Stimulated activated CD4-positive, alpha-beta T cell treated with anti-CD3 and anti-CD28 coated beads, Interleukin-12 subunit alpha, Interleukin-12 subunit beta, amount 100 ng/mL, for 4 hours (primary cell): ENCODE measurements at regions not wholly inside any gene's neighbourhood (a gene's known extent, or its start where the extent isn't known, plus 50 kb on each side); places are given as distances from the start of the nearest gene placed in this dataset.
"Not testable (repeated sequence)": the region's sequence is repeated elsewhere in the genome, so short reads cannot be mapped to it uniquely, and the experiment has no call there.

Source experiments
- DNase-seq: peaks from one replicate; pipeline ENCODE4 v3.0.0-alpha.2; 2020

DNA sequence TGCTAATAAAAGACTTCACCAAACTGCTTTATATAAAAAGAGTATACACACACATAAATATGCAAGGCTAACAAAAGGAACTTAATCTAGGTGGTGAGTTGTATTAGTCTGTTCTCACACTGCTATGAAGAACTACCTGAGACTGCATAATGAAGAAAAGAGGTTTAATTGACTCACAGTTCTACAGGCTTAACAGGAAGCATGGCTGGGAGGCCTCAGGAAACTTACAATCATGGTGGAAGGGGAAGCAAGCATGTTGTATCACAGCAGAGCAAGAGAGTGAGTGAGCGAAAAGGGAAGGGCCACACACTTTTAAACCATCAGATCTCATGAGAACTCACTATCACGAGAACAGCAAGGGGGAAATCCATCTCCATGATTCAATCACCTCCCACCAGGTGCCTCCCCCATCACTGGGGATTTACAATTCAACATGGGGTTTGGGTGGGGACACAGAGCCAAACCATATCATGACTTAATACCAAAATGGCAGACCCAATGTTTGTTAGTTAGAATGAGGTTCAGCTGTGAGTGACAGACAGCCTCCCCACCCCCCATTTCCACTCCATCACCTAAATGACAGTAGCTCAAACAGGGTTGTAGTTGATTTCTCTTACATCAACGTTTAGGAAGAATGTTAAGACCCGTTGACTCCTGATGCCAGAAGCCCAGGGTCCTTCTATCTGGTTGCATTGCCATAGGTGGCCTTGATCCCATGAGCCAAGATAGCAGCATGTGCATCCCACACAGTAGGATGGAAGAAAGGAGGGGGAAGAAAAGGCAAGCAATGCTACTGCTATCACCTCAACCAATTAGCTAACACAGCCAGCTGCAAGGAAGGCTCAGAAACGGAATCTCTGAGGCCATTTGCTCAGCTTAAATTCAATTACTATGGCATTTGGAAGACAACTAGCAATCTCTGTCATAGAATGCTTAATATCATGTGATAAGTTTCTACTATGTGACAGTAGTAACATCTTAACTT is 77.0 kb downstream of the CCDC71L start:
- DNase-seq = no peak

DNA sequence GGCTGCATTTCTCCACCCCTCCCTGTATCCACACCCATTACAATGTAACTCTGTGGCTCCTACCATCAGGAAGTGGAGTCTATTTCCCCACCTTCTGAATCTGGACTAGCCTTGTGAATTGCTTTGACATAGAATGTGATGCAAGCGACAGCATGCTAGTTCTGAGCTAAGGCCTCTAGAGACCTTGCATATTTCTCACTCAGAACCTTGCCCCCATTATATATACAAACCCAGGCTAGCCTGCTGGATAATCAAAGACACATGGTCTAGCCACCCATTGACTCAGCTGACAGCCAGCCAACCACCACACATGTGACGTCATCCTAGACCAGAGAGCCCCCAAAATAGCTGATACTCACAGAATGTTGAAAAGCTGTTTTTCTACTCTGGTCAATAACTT is 77.9 kb downstream of the CCDC71L start:
- no peak for DNase-seq

DNA sequence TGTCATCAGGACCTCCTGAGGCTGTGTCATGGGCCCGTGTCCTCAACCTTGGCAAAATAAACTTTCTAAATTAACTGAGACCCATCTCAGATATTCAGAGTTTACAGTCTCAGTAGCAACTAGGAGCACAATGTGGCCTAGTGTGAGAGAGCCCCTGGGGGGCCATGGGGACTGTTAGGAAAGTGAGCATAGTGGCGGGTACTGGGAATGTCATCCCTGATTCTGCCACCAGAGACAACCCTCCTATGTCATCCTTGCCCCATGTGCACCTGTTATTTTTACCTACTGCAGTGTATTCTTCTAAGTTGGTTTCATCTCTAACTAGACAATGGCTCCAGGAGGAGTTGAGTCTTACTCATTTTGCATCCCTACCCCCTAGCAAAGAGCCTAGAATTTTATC is 78.6 kb downstream of the CCDC71L start:
- no peak for DNase-seq

DNA sequence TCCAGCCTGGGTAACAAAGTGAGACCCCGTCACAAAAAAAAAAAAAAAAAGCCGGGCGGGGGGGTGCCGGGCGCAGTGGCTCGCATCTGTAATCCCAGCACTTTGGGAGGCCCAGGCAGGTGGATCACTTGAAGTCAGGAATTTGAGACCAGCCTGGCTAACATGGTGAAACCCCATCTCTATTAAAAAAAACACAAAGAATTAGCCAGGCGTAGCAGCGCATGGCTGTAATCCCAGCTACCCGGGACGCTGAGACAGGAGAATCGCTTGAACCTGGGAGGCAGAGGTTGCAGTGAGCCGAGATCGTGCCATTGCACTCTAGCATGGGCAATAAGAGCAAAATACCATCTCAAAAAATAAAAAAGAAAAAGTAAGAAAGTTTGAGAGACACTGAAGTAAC is 81.9 kb downstream of the CCDC71L start:
- DNase-seq = not testable (repeated sequence)

DNA sequence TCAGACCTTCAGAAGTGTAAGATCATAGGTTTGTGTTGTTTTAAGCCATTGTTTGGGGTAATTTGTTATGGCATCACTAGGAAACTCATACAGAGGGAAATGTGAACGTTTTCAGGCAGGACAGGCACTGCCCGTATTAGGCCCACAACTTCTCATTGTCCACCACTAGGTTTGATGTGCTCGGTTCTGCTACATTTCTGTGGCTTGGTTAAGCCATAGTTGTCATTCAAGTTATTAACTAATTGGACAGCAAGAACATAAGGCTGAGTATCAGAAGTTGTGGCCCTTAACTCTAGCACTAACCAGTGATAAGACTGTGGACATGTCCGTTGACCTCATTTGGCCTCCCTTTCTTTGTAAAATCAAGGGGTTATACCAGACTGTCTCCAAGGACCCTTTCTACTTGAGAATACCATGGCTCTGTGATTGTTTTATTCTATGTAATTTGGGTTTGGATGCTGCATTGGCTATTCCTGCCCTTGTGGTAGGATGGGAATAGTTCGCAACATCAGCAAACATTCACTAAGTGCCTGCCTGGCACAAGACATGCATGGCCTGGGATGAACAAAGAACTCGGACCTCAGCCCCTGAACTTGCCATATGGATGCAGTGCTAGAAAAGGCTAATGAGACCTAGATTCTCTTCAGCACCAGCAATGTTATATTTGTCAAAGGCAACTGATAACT is 85.7 kb downstream of the CCDC71L start:
- no peak for DNase-seq

DNA sequence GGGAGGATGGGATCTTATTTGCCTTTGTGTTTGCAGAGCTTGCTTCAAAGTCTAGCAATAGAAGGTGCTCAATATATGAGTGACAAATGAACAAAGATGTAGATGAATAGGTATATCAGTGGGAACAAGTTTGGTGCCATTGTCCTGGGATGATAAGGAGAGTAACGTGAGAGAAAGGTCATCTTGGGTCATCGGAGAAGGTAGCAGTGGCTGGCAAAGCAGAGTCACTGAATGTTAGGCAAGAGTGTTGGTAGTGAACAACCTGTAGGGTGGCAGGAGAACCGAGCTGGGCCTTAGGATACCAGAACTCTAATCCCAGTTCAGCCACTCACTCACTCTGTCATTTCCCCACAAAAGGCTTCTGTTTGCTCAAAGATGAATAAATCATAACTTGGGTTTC is 87.2 kb downstream of the CCDC71L start:
- no peak for DNase-seq

DNA sequence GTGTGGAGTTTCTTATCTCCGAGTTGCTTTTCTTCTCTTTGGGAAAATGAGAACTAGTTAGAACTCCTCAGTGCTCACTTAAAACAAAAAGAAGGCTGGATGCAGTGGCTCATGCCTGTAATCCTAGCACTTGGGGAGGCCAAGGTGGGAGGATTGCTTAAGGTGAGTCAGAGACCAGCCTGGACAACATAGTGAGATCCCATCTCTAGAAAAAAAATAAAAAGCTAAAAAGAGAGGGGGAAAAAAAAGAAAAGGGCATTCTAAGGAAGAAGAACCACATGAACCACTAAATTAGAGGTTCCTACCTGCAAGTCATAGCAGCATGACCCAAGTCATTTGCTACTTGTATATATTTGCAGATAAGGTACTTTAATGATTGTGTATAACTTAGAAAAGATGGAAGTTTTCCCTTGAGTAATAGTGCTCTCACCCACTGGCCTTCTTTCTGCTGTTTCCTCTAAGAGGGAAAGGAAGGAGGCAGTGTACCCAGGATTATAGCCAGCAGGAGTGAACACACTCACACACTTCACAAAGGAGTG is 87.8 kb downstream of the CCDC71L start:
- DNase-seq = no peak

DNA sequence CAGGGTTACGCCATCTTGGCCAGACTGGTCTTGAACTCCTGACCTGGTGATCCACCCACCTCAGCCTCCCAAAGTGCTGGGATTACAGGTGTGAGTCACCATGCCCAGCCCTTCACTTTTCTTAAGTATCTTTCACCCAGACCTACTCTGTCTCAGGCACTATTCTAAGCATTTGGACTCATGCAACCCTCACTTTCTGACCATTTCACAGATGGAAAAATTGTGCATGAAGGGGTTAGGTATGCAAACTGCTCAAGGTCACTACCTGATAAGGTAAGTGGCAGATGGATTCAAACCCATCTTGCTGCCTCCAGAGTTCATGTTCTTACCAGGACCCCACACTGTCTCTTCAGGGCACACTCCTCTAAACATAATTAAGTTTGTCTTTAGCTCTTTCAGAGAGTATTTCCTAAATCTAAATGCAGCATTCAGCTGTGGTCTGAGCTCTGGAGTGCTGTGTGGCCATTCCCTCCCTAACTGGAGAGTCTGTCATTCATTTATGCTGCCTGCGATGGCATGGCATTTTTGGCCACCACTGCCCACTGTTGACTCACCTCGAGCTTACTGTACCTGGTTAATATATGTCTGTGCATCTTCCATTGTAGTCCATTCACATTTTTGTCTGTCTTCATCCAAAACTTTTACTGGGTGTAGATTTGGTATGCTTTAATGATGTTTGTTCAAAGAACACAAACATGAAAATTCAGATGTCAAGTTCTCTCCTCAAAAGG is 88.4 kb downstream of the CCDC71L start:
- DNase-seq = no peak

DNA sequence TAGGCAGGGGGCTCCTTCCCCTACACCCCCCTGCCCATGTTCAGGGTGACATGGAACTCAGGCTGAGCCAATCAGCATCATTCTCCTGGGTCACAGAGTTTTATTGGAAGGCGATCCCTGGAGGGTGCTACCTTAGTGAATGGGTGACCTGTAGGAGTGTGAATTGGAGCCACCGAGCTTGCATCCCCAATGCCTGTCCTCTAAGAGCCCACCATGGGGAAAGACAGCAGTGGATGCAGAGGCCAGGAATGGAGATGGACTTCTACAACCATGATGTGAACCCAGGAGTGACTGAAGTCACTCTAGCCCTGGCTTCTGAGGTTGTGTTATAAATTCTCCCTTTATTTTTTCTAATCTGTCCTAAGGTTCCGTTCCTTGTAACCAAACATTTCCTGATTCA is 89.4 kb downstream of the CCDC71L start:
- DNase-seq = no peak

DNA sequence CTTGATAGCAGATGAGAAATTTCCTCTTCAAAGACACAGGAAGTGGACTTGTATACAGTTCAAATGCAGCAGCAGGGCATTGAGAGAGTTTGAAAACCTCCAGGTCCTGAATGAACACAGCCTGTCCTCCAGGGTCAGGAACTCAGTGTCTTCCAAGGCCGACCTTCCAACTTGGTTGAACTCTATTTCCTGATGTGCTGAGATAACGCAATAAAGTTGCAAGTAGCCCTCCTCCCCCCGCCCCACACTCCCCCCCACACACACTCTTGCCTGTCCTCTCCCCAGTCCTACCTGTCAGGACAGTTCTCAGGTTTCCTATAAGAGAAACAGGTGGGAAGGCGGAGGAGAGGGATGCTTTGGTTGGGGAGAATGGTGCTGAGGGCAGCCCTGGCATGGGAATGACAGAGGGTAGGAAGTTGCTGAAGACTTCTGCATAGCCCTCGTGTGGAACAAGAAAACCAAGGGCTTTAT is 90.0 kb downstream of the CCDC71L start:
- no peak for DNase-seq

DNA sequence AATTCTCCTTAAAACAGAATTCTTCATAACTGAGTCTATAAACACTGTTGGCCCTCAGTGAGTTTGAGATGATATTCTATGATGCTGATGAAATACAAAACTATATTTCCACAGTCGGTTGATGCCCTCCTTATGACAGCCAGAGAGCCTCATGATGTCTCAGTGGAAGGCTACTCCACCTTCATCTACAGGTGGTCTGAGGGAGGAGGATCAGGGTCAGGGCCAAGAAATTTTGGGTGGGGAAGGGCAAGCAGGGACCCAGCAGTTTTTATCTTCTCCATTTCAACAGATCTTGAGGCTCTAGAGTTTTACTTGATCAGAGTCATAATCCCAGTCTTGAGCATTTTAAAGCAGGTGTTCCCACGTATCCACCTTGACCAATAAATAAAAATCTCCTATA is 90.8 kb downstream of the CCDC71L start:
- DNase-seq = no peak

DNA sequence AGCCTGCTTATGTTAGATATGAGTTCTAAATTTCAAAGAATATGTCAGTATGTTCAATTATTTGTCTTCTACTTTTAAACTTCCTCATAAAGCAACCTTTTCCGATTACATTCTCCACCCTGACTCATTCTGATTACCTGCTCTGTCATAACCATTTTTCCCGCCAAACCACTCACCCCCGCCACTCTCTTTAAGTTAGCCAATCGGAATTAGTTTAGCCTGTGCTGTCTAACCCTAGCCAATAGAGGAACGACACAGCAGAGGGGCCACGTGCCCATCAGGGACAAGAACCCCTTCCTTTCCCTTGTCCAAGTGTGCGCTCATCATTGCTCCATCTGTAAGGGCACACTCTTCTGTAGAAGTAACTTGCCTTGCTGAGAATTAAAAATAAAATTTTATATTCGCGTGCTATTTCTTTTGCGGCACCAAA is 91.4 kb downstream of the CCDC71L start:
- DNase-seq = no peak

DNA sequence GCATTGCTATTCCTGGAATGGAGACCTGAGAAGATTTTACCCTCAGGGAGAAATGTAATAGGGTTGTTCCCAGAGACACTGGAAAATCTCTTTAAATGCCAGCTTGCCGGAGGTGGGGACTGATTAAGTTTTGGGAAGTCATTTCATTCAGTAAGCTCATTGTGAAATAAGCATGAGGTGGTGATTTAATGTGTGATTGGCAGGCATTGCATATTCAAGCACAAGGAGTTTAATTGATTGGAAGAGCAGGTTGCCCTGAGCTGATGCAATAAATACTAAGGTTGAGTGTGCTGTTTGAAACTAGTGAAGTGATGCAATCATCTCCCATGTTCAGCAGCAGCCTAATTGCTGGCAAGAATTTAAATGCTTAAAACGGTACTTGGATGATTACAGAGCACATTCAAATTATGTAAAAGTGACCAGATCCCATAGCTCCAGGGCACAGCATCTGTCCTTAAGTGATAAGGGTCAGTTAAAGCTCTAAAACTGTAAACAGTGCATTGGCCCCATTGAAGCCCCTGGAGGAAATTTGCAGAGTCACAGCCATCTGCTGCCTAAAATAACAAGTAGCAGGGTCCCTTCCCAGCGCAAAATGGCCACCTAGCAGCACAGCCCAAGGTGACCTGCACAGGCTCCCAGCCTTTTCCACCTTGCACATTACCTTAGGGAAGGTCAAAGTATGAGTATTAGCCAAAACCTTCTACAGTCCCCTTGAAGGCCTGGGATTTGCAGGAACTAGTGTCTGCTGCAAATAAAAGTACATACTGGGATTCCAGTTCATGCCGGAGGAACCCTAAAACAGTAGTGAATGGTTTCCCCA is 92.1 kb downstream of the CCDC71L start:
- DNase-seq = no peak

DNA sequence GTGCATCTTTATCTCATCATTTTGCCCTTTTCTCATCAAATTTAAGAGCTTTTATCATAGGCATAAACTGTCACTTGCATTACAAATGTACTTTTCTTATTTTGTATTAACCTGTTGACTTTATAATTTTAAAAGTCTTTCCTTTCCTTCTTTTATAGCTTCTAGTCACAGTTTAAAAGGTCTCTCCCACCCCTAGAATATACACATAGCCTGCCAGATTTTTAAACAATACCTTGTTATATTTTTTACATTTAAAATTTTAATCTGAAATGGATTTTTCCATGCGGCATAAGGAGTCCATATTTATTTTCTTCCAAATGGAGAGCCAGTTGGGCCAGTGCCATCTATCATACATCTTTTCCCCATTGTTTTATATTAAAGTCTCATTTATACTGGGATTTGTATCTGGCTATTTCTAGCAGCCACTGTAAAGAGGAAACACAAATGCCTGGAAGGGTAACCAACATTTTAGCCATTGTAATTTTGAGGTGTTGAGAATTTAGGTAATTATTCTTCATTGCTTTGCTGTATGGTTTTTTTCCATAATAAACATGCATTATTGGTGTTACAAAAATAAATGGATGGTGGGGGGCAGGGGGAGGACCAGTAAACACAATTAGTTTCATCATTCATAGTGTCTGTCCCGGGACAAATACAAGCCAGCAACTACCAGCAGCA is 92.8 kb downstream of the CCDC71L start:
- no peak for DNase-seq

DNA sequence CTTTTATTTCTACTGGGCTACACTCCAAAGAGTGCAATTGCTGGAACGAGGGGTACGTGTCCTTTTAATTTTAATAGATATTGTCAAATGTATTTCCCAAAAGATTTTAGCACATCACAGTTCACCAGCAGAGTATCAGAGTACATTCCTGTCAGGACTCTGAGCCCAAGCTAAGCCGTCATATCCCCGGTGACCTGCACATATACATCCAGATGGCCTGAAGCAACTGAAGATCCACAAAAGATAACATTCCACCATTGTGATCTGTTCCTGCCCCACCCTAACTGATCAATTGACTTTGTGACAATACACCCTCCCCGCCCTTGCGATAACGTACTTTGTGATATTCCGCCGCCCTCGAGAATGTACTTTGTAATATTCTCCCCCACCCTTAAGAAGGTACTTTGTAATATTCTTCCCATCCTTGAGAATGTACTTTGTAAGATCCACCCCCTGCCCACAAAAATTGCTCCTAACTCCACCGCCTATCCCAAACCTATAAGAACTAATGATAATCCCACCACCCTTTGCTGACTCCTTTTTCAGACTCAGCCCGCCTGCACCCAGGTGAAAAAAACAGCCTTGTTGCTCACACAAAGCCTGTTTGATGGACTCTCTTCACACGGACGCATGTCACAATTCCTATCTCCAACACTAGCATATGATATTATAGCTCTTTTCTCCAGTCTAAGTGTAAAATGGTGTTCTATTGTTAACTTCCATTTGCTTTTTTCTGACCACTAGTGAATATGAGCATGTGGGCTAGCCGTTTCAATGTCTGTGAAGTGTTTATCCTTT is 93.6 kb downstream of the CCDC71L start:
- DNase-seq = not testable (repeated sequence)

DNA sequence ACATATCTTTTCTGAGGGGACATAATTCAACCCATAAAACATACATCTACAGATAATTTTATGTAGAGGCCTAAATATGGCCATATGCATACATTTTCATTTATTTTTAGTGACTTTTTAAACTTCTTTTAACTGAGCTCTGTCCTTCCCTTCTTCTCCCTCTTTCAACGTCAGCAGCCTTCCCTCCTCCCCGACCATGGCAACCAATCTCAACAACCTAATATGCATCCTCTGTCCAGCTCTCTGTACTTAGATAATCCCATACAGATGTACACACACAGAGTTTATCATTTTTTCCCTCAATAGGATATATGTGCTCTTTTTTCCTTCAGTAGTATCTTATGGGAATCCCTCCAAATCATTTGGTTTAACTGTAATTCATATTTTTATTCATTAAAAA is 94.3 kb downstream of the CCDC71L start:
- no peak for DNase-seq

DNA sequence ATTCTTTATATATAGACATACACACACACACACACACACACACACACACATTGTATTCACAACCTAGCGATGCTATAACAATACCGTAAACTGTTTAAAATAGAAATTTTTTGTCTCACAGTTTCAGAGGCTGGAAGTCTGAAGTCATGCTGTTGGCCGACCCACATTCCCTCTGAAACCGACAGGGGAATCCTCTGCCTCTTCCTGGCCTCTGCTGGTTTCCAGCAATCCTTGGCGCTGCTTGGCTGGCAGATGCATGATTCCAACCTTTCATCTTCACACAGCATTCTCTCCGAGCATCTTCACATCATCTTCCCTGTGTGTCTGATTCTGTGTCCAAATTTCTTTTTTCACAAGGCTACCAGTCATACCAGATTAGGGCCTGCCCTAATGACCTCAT is 94.8 kb downstream of the CCDC71L start:
- DNase-seq = no peak

DNA sequence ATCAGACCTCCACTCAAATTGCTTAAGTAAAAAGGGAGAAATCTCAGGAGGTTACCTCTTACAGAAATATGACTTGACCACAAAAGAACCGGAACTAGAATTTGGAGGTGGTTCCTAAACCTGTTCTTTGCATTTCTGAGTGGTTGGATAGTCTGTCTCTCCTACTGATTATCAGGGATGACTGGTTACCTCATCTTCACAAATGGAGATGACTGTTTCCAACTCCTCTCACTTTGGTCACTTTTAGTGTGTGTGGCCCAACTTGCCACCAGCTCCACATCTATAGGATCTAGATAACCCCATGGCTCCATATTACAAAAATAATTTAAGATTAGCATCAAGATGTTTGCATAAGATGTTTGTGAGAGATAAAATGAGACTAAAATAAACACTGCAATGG is 95.5 kb downstream of the CCDC71L start:
- DNase-seq = no peak

DNA sequence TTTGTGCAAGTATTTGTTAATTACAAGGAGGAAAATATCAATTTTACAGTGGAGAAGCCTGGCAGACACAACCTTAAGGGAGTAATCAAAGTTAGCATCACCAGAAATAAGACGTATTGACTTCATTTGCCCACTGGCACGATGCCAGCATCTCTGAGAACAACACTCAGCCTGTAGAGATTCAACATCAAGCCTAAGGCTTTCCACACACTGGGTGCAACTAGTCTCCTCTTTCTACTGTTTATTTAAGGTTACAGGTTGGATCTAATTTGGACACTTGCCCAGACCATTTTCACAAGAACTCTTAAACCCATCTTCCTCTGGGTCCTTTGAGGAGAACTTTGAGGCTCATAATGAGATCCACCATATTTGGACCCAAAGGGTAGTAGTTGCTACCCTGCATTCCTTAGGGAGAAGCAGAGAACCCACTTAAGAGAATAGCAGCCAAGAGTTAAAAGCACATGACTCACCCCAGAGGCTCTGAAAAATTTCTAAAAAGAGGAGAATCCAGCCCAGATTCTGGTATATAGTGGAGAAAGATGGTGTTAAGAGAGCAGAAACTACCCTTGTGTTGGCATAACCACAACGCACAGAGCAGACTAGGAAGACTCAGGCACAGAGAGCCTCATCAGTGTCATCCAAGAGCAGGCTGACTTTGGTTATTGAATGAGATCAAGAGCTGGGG is 97.3 kb downstream of the CCDC71L start:
- no peak for DNase-seq
